ENCODE measurements at regions not wholly inside any gene's neighbourhood (a gene's known extent, or its start where the extent isn't known, plus 50 kb on each side); places are given as distances from the start of the nearest gene placed in this dataset.

DNA sequence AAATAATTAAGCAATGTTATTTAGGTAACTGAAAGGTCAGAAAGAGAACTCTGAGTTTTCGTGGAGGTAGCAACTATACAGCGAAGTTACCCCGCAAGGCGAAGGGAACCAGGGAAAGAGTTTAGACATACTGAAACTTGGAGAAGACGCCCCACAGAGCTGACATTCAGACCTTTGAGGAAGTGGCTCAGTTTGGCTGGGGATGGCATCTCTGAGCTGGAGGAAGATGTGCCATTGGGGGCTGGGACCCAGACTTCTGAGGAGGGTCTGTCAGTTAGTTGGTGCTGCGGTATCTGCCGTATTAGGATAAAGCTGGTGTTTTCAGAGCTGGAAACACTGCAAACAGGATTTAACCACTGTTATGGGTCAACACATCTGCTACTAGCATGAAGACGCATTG is 156.6 kb downstream of the ANKRD50 start:
- no peak overlapping the region for H3K27ac ChIP-seq (ENCODE audit: low read depth)
- 94% methylated on average over 8 of the region's 8 CpGs for WGBS
- DNase-seq (ENCODE audit: extremely low spot score): no peak
- no peaks in the 10 kb centered on the region for H3K4me1 ChIP-seq (ENCODE audit: insufficient read depth)
- no peaks in the 10 kb centered on the region for H3K36me3 ChIP-seq (ENCODE audit: insufficient read depth)
- no peak overlapping the region for H3K4me3 ChIP-seq (ENCODE audit: low read depth, low read length)

- no peaks in the 10 kb centered on the region for H3K36me3 ChIP-seq (ENCODE audit: insufficient read depth)
These were observed 148.4 kb downstream of the ANKRD50 start for GRCh38 chr4:124564121-124564520.

GRCh38 chr4:124565371-124565770 is 147.2 kb downstream of the ANKRD50 start:
- no peak overlapping the region for H3K4me3 ChIP-seq (ENCODE audit: low read depth, low read length)
- no peaks in the 10 kb centered on the region for H3K36me3 ChIP-seq (ENCODE audit: insufficient read depth)
- DNase-seq (ENCODE audit: extremely low spot score): no peak
- 58% methylated on average over 4 of the region's 4 CpGs for WGBS
- no peaks in the 10 kb centered on the region for H3K4me1 ChIP-seq (ENCODE audit: insufficient read depth)
- H3K27ac ChIP-seq (ENCODE audit: low read depth): no peak overlapping the region

More at GRCh38 chr4:124564121-124564520, 148.4 kb downstream of the ANKRD50 start:
- Histone ChIP-seq H3K27ac (ENCODE audit: low read depth) (no peak overlapping the region), H3K4me1 (ENCODE audit: insufficient read depth) (no peaks in the 10 kb centered on the region), H3K4me3 (ENCODE audit: low read depth, low read length) (no peak overlapping the region)
- WGBS: 77% methylated on average over 1 of the region's 1 CpG
- DNase-seq (ENCODE audit: extremely low spot score): no peak

- 95% methylated on average over 2 of the region's 2 CpGs for WGBS
- no peak for DNase-seq (ENCODE audit: extremely low spot score)
These were observed 146.5 kb downstream of the ANKRD50 start for GRCh38 chr4:124566030-124566429.

GRCh38 chr4:124573056-124573455 is 139.5 kb downstream of the ANKRD50 start:
- Histone ChIP-seq H3K4me3 (ENCODE audit: low read depth, low read length) (no peak overlapping the region), H3K4me1 (ENCODE audit: insufficient read depth) (no peaks in the 10 kb centered on the region), H3K36me3 (ENCODE audit: insufficient read depth) (no peaks in the 10 kb centered on the region), H3K27ac (ENCODE audit: low read depth) (no peak overlapping the region)
- WGBS: 89% methylated on average over 4 of the region's 4 CpGs
- DNase-seq (ENCODE audit: extremely low spot score): no peak

More at GRCh38 chr4:124566030-124566429, 146.5 kb downstream of the ANKRD50 start:
- no peaks in the 10 kb centered on the region for H3K4me1 ChIP-seq (ENCODE audit: insufficient read depth)
- H3K4me3 ChIP-seq (ENCODE audit: low read depth, low read length): no peak overlapping the region
- H3K36me3 ChIP-seq (ENCODE audit: insufficient read depth): no peaks in the 10 kb centered on the region
- no peak overlapping the region for H3K27ac ChIP-seq (ENCODE audit: low read depth)

DNA sequence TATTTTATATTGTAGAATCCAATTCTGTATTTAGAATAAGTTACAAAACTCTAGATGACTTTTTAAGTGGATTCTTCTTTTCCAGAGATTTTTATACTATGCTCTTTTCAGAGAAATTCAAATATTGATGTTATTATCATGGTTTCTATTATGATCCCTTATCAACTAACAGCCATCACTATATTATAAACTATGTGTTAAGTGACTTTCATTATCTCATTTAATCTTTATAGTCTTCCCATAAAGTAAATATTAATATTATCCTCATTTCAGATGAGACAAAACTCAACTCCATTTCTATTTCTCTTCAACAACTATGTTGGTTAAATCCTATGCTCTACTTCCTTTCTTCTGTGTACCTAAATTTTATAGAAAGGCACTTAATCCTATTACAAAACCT is 132.6 kb downstream of the ANKRD50 start:
- H3K36me3 ChIP-seq (ENCODE audit: insufficient read depth): no peaks in the 10 kb centered on the region
- H3K27ac ChIP-seq (ENCODE audit: low read depth): no peak overlapping the region
- H3K4me1 ChIP-seq (ENCODE audit: insufficient read depth): no peaks in the 10 kb centered on the region
- no peak overlapping the region for H3K4me3 ChIP-seq (ENCODE audit: low read depth, low read length)
- no peak for DNase-seq (ENCODE audit: extremely low spot score)

- 97% methylated on average over 1 of the region's 1 CpG for WGBS
- no peak for DNase-seq (ENCODE audit: extremely low spot score)
- no peak overlapping the region for H3K4me3 ChIP-seq (ENCODE audit: low read depth, low read length)
- H3K36me3 ChIP-seq (ENCODE audit: insufficient read depth): no peaks in the 10 kb centered on the region
- no peaks in the 10 kb centered on the region for H3K4me1 ChIP-seq (ENCODE audit: insufficient read depth)
- H3K27ac ChIP-seq (ENCODE audit: low read depth): no peak overlapping the region
These were observed 128.7 kb downstream of the ANKRD50 start for GRCh38 chr4:124583797-124584196.

GRCh38 chr4:124589786-124590185 is 122.7 kb downstream of the ANKRD50 start:
- Histone ChIP-seq H3K27ac (ENCODE audit: low read depth) (no peak overlapping the region), H3K4me3 (ENCODE audit: low read depth, low read length) (no peak overlapping the region), H3K36me3 (ENCODE audit: insufficient read depth) (no peaks in the 10 kb centered on the region), H3K4me1 (ENCODE audit: insufficient read depth) (no peaks in the 10 kb centered on the region)
- WGBS: 84% methylated on average over 1 of the region's 1 CpG
- DNase-seq (ENCODE audit: extremely low spot score): no peak

DNA sequence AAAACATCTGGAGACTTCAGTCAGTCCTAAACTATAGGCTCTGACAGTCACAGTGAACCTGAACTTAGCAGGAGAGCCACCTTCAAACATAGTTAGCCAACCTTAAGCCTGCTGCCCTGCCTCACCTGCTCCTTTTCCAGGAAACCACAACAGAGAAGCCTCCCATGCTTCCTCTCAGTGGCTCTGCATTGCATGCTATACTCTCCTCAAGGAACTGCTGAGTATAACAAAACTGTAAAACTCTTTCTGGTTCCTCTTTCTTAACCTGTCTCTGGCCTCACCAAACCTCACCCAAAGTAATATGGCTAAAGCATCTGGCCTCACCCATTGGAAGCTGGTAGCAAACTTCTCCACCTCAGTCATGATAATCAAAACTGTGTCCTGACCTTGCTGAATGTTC is 122.1 kb downstream of the ANKRD50 start:
- DNase-seq (ENCODE audit: extremely low spot score): no peak
- Histone ChIP-seq H3K4me1 (ENCODE audit: insufficient read depth) (no peaks in the 10 kb centered on the region), H3K27ac (ENCODE audit: low read depth) (no peak overlapping the region), H3K4me3 (ENCODE audit: low read depth, low read length) (no peak overlapping the region), H3K36me3 (ENCODE audit: insufficient read depth) (no peaks in the 10 kb centered on the region)

GRCh38 chr4:124591637-124592036 is 120.9 kb downstream of the ANKRD50 start:
- WGBS: 70% methylated on average over 2 of the region's 2 CpGs
- no peak for DNase-seq (ENCODE audit: extremely low spot score)
- H3K4me1 ChIP-seq (ENCODE audit: insufficient read depth): no peaks in the 10 kb centered on the region

DNA sequence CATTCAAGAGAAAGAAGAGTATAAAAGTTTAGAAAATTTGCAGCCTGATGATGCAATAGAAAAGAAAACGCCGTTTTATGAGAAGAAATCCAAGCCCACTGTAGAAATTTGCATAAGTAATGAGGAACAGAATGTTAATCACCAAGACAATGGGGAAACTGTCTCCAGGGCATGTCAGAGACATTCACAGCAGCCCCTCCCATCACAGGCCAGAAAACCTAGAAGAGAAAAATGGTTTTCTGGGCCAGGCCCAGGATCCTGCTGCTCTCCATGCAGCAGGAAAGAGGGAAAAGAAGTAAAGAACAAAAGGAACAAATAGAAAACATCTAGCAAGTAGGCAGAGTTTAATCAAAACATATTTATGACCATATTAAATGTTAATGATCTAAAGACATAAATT is 119.0 kb downstream of the ANKRD50 start:
- H3K27ac ChIP-seq (ENCODE audit: low read depth): no peak overlapping the region
- DNase-seq (ENCODE audit: extremely low spot score): no peak
- 96% methylated on average over 2 of the region's 2 CpGs for WGBS
- H3K4me1 ChIP-seq (ENCODE audit: insufficient read depth): no peaks in the 10 kb centered on the region
- no peaks in the 10 kb centered on the region for H3K36me3 ChIP-seq (ENCODE audit: insufficient read depth)
- H3K4me3 ChIP-seq (ENCODE audit: low read depth, low read length): no peak overlapping the region

More at GRCh38 chr4:124591637-124592036, 120.9 kb downstream of the ANKRD50 start:
- H3K27ac ChIP-seq (ENCODE audit: low read depth): no peak overlapping the region
- no peaks in the 10 kb centered on the region for H3K36me3 ChIP-seq (ENCODE audit: insufficient read depth)
- H3K4me3 ChIP-seq (ENCODE audit: low read depth, low read length): no peak overlapping the region

DNA sequence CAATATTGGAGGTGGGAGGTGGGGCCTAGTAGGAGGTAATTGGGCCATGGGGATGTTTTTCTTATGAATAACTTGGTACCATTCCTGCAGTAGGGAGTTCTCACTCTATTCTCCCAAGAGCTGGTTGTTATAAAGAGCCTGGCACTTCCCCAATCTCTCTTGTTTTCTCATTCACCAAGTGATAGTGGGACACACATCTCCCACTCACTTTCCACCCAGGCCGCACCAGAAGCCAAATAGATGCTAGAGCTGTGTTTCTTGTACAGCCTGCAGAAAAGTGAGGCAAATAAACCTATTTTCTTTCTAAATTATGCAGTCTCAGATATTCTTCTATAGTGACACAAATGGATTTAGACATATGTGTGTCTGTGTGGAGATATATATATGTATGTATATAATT is 117.6 kb downstream of the ANKRD50 start:
- no peaks in the 10 kb centered on the region for H3K36me3 ChIP-seq (ENCODE audit: insufficient read depth)
- no peak overlapping the region for H3K27ac ChIP-seq (ENCODE audit: low read depth)
- no peak for DNase-seq (ENCODE audit: extremely low spot score)
- no peak overlapping the region for H3K4me3 ChIP-seq (ENCODE audit: low read depth, low read length)
- H3K4me1 ChIP-seq (ENCODE audit: insufficient read depth): no peaks in the 10 kb centered on the region
- 93% methylated on average over 1 of the region's 1 CpG for WGBS

DNA sequence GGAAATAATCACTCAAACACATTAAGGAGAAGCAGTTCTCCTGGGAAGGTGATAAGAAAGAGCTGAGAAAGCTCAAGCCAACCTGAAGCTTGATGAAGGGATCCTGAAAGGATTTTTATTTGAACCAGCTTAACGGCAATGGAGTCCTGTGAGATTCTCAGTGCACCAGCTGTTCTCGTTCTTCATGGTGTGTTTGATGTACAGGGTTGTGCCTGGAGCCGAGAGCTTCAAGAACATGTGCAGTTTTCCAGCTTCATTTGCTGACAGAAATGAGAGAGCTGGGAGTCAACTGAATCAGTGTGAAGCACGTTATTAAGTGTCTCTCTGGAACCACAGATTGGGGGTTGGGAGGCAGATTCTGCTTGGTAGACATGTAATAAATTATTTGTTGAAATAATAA is 115.7 kb downstream of the ANKRD50 start:
- no peak for DNase-seq (ENCODE audit: extremely low spot score)
- Histone ChIP-seq H3K4me1 (ENCODE audit: insufficient read depth) (no peaks in the 10 kb centered on the region), H3K27ac (ENCODE audit: low read depth) (no peak overlapping the region), H3K4me3 (ENCODE audit: low read depth, low read length) (no peak overlapping the region), H3K36me3 (ENCODE audit: insufficient read depth) (no peaks in the 10 kb centered on the region)
- WGBS: 68% methylated on average over 4 of the region's 4 CpGs

DNA sequence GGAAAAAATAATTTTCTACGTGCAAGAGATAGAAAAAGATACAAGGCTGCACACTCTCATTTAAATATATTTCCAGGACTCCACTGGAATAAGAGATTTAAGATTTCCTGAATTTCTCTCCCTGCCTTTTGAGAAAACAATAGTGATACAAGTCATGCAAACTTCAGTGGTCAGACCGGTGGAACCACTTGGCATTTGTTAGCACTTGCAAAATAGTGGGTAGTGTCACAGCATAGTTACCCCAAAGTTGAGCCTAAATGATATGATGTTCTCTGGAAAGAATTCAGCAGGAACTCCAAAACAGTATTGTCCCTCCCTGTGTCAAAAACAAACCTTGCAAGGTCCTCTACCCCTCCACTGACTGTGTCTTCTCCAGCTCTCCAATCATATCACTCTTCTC is 102.3 kb downstream of the ANKRD50 start:
- no peak overlapping the region for H3K4me3 ChIP-seq (ENCODE audit: low read depth, low read length)
- no peak overlapping the region for H3K27ac ChIP-seq (ENCODE audit: low read depth)
- DNase-seq (ENCODE audit: extremely low spot score): peak; percentile 54
- 69% methylated on average over 2 of the region's 2 CpGs for WGBS
- H3K4me1 ChIP-seq (ENCODE audit: insufficient read depth): no peaks in the 10 kb centered on the region
- H3K36me3 ChIP-seq (ENCODE audit: insufficient read depth): no peaks in the 10 kb centered on the region
